Glutamatergic neuron (in vitro differentiated cells): ENCODE measurements at regions not wholly inside any gene's neighbourhood (a gene's known extent, or its start where the extent isn't known, plus 50 kb on each side); places are given as distances from the start of the nearest gene placed in this dataset.

Experiments used
- DNase-seq: peaks from one replicate; pipeline ENCODE4 v3.0.0; 2022
- H3K27ac Mint-ChIP-seq: one replicate; pipeline ENCODE4 v1.8.0; 2020; ENCODE audit warnings: mild to moderate bottlenecking, mixed read lengths, inconsistent platforms; ENCODE audit not compliant: unreplicated experiment
- H3K27me3 Mint-ChIP-seq: one replicate; pipeline ENCODE4 v1.8.0; 2020; ENCODE audit warnings: mild to moderate bottlenecking, moderate library complexity, mixed read lengths, inconsistent platforms; ENCODE audit not compliant: unreplicated experiment
- H3K36me3 Mint-ChIP-seq: one replicate; pipeline ENCODE4 v1.8.0; 2020; ENCODE audit warnings: mild to moderate bottlenecking, mixed read lengths, inconsistent platforms; ENCODE audit not compliant: unreplicated experiment
- H3K4me1 Mint-ChIP-seq: one replicate; pipeline ENCODE4 v1.8.0; 2020; ENCODE audit warnings: mild to moderate bottlenecking, low read depth, mixed read lengths, inconsistent platforms; ENCODE audit not compliant: unreplicated experiment
- H3K4me3 Mint-ChIP-seq: one replicate; pipeline ENCODE4 v1.8.0; 2020; ENCODE audit warnings: mild to moderate bottlenecking, mixed read lengths, inconsistent platforms; ENCODE audit not compliant: unreplicated experiment
- H3K9me3 Mint-ChIP-seq: one replicate; pipeline ENCODE4 v1.8.0; 2020; ENCODE audit warnings: mild to moderate bottlenecking, moderate library complexity, mixed read lengths, inconsistent platforms; ENCODE audit not compliant: unreplicated experiment
- TF ChIP-seq, protein P1 (sequence below): fragments of 200-600 bp; sonication (generic); IDR thresholded peaks from one replicate; pipeline ENCODE4 v1.5.0; 2021; ENCODE audit not compliant: partially characterized antibody, unreplicated experiment

DNA sequence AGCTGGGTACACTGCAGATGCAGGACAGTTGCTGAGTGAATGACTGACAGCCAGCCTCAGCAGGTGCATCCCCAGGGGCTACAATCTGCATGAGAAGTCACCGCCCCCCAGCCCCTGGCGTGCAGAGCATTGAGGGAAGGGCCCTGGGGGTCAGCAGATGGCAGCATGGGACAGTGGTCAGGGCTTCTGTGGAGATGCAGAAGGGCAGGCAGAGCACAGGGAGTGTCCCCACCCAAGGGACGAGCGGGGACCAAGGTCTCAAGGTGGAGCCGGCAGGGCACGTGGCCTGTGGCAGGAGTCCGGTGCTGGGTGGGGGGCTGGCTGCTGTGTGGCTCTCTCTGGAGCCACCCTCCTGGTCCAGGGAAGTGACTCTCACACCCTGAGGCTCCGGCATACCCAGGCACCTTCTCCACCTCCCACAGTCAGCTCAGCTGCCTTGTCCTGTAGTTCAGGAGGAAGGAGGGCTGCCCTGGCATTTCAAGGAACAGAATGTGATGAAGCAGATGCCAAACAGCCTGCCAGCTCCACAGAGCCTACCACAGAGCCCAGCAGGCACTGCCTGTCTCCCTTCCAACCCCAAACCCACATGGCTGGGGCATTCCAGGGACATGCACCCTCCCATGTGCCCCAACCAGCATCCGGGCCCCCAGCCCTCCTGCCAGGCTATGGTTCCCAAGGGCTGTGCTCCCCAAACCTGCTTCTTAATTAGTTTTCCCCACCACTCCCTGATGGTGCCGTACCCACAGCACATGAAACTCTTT is 114.5 kb downstream of the TMEM130 start:
- Mint-ChIP-seq H3K9me3 (no peaks in the 10 kb centered on the region), H3K4me3 (no peak overlapping the region), H3K27me3 (no peaks in the 10 kb centered on the region), H3K27ac (peak overlapping the region; percentile 43), H3K36me3 (peaks cover 5% of the 10 kb centered on the region), H3K4me1 (peaks cover 14% of the 10 kb centered on the region)
- TF ChIP-seq, protein P1, sequence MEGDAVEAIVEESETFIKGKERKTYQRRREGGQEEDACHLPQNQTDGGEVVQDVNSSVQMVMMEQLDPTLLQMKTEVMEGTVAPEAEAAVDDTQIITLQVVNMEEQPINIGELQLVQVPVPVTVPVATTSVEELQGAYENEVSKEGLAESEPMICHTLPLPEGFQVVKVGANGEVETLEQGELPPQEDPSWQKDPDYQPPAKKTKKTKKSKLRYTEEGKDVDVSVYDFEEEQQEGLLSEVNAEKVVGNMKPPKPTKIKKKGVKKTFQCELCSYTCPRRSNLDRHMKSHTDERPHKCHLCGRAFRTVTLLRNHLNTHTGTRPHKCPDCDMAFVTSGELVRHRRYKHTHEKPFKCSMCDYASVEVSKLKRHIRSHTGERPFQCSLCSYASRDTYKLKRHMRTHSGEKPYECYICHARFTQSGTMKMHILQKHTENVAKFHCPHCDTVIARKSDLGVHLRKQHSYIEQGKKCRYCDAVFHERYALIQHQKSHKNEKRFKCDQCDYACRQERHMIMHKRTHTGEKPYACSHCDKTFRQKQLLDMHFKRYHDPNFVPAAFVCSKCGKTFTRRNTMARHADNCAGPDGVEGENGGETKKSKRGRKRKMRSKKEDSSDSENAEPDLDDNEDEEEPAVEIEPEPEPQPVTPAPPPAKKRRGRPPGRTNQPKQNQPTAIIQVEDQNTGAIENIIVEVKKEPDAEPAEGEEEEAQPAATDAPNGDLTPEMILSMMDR = no peak
- peak; percentile 51 for DNase-seq

DNA sequence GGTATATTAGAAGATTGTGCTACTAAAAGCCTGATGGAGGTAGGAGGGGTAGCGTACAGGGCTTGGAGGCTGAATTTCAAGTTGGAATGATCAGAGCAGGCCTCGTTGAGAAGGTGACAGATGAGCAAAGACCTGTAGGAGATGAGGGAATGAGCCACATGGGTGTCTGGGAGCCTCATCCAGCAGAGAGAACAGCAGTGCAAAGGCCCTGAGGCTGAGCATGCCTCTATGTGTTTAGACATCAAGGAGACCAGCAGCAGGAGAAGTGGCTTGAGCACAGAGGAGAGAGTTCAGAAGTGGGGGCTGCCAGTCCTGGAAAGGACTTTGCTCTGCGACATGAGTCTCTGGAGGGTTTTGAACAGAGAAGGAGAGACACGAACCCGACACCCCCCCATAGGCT is 111.7 kb downstream of the TMEM130 start:
- DNase-seq = no peak
- H3K27me3 Mint-ChIP-seq = no peaks in the 10 kb centered on the region
- no peak overlapping the region for H3K4me3 Mint-ChIP-seq

DNA sequence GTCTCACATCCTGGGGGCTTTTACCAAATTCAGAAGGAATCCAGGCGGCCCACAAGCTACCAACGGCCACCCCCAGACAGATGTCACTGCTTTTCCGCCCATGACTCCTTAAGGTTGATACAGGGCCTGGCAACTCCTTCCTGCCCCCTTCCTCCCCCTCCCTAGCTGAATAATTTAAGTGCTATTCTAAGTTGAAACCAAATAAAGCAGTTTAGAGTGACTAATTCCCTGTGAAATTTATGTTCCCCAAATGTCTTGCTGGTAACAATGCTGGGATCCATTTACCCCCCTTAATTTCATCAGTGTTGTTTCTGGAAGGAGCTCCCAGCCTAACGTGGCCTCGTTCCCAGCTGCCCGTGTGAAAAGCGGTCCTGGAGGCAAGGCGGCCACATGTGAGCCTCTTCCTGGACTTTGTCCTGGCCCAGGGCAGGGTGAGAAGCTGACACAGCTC is 109.6 kb downstream of the TMEM130 start:
- peaks cover 9% of the 10 kb centered on the region for H3K36me3 Mint-ChIP-seq
- no peak for DNase-seq
- no peaks in the 10 kb centered on the region for H3K27me3 Mint-ChIP-seq
- TF ChIP-seq, protein P1 = no peak
- peaks cover 4% of the 10 kb centered on the region for H3K4me1 Mint-ChIP-seq
- H3K4me3 Mint-ChIP-seq = peak overlapping the region; percentile 25
- H3K9me3 Mint-ChIP-seq = no peaks in the 10 kb centered on the region
- H3K27ac Mint-ChIP-seq = no peak overlapping the region

More for the DNA sequence above, 111.7 kb downstream of the TMEM130 start:
- peaks cover 5% of the 10 kb centered on the region for H3K36me3 Mint-ChIP-seq
- peaks cover 5% of the 10 kb centered on the region for H3K4me1 Mint-ChIP-seq
- TF ChIP-seq, protein P1 = no peak
- H3K27ac Mint-ChIP-seq = no peak overlapping the region
- no peaks in the 10 kb centered on the region for H3K9me3 Mint-ChIP-seq

DNA sequence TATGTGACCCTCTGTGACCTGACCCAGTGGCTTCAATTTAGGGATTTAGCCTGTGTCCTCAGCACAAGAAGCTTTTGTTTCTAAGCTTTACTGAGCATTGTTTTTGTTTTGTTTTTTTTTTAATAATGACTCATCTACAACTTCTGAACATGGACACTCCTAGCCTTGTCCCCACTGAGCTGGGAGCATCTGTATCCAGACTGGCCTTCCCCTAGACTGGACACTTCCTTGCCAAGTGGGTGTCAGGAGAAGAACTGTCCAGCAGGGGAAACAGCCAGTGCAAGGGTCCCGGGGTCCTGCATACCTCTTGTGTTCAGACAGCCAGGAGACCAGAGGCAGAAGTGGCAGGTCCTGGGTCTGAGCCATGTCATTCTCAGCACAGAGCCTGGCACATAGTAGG is 108.6 kb downstream of the TMEM130 start:
- no peak overlapping the region for H3K27ac Mint-ChIP-seq
- no peak overlapping the region for H3K4me3 Mint-ChIP-seq
- DNase-seq = no peak
- TF ChIP-seq, protein P1 = no peak
- no peaks in the 10 kb centered on the region for H3K27me3 Mint-ChIP-seq
- peaks cover 1% of the 10 kb centered on the region for H3K4me1 Mint-ChIP-seq
- H3K36me3 Mint-ChIP-seq = peaks cover 9% of the 10 kb centered on the region
- H3K9me3 Mint-ChIP-seq = no peaks in the 10 kb centered on the region

DNA sequence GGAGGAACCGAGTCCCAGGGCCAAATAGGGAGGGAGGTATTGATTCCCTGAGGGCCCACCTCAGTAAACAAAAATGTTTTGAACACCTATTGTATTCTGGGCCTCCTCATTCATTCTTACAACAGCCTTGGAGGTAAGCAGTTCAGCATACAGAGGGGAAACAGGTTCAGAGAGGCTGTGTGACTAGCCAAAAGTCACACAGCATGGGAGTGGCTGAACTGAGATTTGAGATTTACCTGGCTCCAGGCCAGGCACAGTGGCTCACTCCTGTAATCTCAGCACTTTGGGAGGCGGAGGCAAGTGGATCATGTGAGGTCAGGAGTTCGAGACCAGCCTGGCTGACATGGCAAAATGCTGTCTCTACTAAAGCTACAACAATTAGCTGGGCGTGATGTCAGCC is 107.2 kb downstream of the TMEM130 start:
- Mint-ChIP-seq H3K4me3 (no peak overlapping the region), H3K36me3 (peaks cover 9% of the 10 kb centered on the region), H3K27ac (peak overlapping the region; percentile 17), H3K4me1 (no peaks in the 10 kb centered on the region), H3K27me3 (no peaks in the 10 kb centered on the region), H3K9me3 (no peaks in the 10 kb centered on the region)
- DNase-seq = no peak
- TF ChIP-seq, protein P1 = no peak
